Mammary epithelial cell (primary cell): ENCODE measurements at regions not wholly inside any gene's neighbourhood (a gene's known extent, or its start where the extent isn't known, plus 50 kb on each side); places are given as distances from the start of the nearest gene placed in this dataset.

Experiments
- CTCF ChIP-seq, 2 donors: IDR thresholded peaks in 1 of 2; conservative IDR thresholded peaks in 1 of 2; 2 replicates each; pipeline ENCODE4 v1.5.1; 2011 to 2012; ENCODE audit warnings: inconsistent platforms in 2 of 2, low read length in 2 of 2, mild to moderate bottlenecking in 2 of 2, control low read depth in 1 of 2, low read depth in 1 of 2; ENCODE audit not compliant: insufficient read depth in 1 of 2; ENCODE audit errors: extremely low read depth in 1 of 2
- EZH2 ChIP-seq: IDR thresholded peaks from 2 replicates; pipeline ENCODE4 v1.6.1; 2012; ENCODE audit warnings: low read length, inconsistent platforms, borderline replicate concordance

GRCh38 chr2:58494071-58494501 is 253.0 kb upstream of the FANCL start:
- TF ChIP-seq CTCF (conservative IDR thresholded peaks at IDR 0.05 in 1 of 2, IDR thresholded peaks at IDR 0.05 in 1 of 2; ENCODE audit: extremely low read depth in 1 of 2, insufficient read depth in 1 of 2, low read depth in 1 of 2, low read length in 2 of 2) (no peak), EZH2 (no peak)
